Tibial nerve (tissue), 4 donors: ENCODE measurements at regions not wholly inside any gene's neighbourhood (a gene's known extent, or its start where the extent isn't known, plus 50 kb on each side); places are given as distances from the start of the nearest gene placed in this dataset.

Experiments
- DNase-seq, 2 donors: peaks; one replicate each; pipeline ENCODE4 v3.0.0-alpha.2; 2019; ENCODE audit warnings: low spot score in 2 of 2
- H3K27ac ChIP-seq, 4 donors: fragments of 200-600 bp; sonication (generic) in 3 of 4; one replicate each; pipeline ENCODE4 v1.5.1; 2017 to 2019; ENCODE audit warnings: mild to moderate bottlenecking in 1 of 4
- H3K27me3 ChIP-seq, 2 donors: fragments of 200-600 bp; sonication (generic) in 1 of 2; one replicate each; pipeline versions ENCODE4 v1.5.1 to v1.6.0; 2017 to 2019
- H3K36me3 ChIP-seq, 3 donors: fragments of 200-600 bp; sonication (generic); one replicate each; pipeline ENCODE4 v1.5.1; 2018 to 2019
- H3K4me1 ChIP-seq, 4 donors: fragments of 200-600 bp; sonication (generic) in 3 of 4; one replicate each; pipeline ENCODE4 v1.5.1; 2017 to 2019
- H3K4me3 ChIP-seq, 4 donors: fragments of 200-600 bp; sonication (generic) in 3 of 4; one replicate each; pipeline ENCODE4 v1.5.1; 2017 to 2019; ENCODE audit warnings: mild to moderate bottlenecking in 1 of 4, moderate library complexity in 1 of 4
- H3K9me3 ChIP-seq, 4 donors: fragments of 200-600 bp; sonication (generic) in 3 of 4; one replicate each; pipeline ENCODE4 v1.5.1; 2017 to 2019
- EP300 ChIP-seq, 2 donors: sonication (generic); formaldehyde crosslinking; IDR thresholded peaks; one replicate each; pipeline ENCODE4 v1.6.1; 2017; ENCODE audit warnings: antibody characterized with exemption in 2 of 2, mild to moderate bottlenecking in 1 of 2
- POLR2A ChIP-seq, 2 donors: fragments of 450-650 bp; IDR thresholded peaks; one replicate each; pipeline ENCODE4 v1.6.1; 2017; ENCODE audit warnings: antibody characterized with exemption in 2 of 2, mild to moderate bottlenecking in 2 of 2, moderate library complexity in 2 of 2
- WGBS, 2 donors: methylation state at CpG; one replicate each; pipeline ENCODE4 v1.1.5; 2018; 5-methylcytosine and 5-hydroxymethylcytosine counted together
- TF ChIP-seq, protein P1 (sequence below), 5 experiments: fragments of 200-600 bp in 3 of 5; fragments of 450-650 bp in 2 of 5; sonication (generic) in 3 of 5; IDR thresholded peaks; one replicate each; pipeline ENCODE4 v1.5.1; 2016 to 2019; ENCODE audit warnings: antibody characterized with exemption in 5 of 5, mild to moderate bottlenecking in 3 of 5, moderate library complexity in 2 of 5

DNA sequence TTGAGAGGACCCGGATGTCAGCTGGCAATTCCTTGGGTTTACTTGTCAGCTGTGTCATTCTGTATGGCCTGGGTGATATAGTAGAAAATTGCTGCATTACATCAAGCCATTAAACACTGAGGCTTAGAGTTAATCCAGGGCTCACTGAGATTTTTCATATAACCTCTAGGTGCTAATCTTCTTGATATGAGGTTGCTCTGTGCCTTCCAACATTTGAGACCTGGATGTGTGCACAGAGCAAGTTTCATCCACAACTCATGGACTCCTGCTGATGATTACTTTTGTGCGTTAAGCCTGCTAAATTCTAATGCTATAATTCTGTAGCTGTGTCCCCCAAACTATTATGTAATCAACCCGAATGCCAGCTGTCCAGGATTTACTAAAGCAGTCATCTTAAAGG lies 178.4 kb upstream of the CDH20 start:
- H3K9me3 ChIP-seq, result no peaks in the 10 kb centered on the region
- no peaks in the 10 kb centered on the region for H3K4me1 ChIP-seq
- no peaks in the 10 kb centered on the region for H3K36me3 ChIP-seq
- no peak overlapping the region for H3K27ac ChIP-seq
- no peak for DNase-seq
- no peaks in the 10 kb centered on the region for H3K27me3 ChIP-seq
- H3K4me3 ChIP-seq, result no peak overlapping the region
- WGBS, 2 donors, result 74 to 78% methylated on average over 3 of the region's 3 CpGs
- TF ChIP-seq EP300 (IDR thresholded peaks at IDR 0.05) (no peak), POLR2A (IDR thresholded peaks at IDR 0.05) (no peak)
- TF ChIP-seq, protein P1, sequence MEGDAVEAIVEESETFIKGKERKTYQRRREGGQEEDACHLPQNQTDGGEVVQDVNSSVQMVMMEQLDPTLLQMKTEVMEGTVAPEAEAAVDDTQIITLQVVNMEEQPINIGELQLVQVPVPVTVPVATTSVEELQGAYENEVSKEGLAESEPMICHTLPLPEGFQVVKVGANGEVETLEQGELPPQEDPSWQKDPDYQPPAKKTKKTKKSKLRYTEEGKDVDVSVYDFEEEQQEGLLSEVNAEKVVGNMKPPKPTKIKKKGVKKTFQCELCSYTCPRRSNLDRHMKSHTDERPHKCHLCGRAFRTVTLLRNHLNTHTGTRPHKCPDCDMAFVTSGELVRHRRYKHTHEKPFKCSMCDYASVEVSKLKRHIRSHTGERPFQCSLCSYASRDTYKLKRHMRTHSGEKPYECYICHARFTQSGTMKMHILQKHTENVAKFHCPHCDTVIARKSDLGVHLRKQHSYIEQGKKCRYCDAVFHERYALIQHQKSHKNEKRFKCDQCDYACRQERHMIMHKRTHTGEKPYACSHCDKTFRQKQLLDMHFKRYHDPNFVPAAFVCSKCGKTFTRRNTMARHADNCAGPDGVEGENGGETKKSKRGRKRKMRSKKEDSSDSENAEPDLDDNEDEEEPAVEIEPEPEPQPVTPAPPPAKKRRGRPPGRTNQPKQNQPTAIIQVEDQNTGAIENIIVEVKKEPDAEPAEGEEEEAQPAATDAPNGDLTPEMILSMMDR (IDR thresholded peaks at IDR 0.05), result no peak

DNA sequence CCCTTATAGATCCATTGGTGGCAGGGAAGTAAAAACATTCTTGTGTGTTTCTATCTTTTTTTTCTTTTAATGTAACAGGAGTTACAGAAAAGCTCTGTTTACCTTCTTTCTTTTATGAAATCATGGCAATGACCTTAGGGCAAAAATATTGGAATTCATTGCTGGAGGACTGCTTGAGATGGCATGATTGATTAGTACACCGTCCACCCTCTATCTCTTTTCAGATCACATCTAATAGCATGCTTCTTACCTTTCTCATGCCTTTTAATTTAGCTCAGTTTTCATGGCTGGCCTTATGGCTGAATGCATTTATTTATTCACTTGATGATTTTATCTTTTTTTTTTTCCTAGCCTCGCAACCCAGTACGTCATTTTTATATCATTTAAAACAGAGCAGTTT lies 177.6 kb upstream of the CDH20 start:
- Histone ChIP-seq H3K27ac (no peak overlapping the region), H3K9me3 (no peaks in the 10 kb centered on the region), H3K36me3 (no peaks in the 10 kb centered on the region), H3K4me3 (no peak overlapping the region), H3K27me3 (no peaks in the 10 kb centered on the region), H3K4me1 (no peaks in the 10 kb centered on the region)
- TF ChIP-seq POLR2A (IDR thresholded peaks at IDR 0.05) (no peak), EP300 (IDR thresholded peaks at IDR 0.05) (no peak)
- TF ChIP-seq, protein P1 (IDR thresholded peaks at IDR 0.05), result no peak
- WGBS, 2 donors, result 77 to 78% methylated on average over 3 of the region's 3 CpGs
- DNase-seq, result no peak

DNA sequence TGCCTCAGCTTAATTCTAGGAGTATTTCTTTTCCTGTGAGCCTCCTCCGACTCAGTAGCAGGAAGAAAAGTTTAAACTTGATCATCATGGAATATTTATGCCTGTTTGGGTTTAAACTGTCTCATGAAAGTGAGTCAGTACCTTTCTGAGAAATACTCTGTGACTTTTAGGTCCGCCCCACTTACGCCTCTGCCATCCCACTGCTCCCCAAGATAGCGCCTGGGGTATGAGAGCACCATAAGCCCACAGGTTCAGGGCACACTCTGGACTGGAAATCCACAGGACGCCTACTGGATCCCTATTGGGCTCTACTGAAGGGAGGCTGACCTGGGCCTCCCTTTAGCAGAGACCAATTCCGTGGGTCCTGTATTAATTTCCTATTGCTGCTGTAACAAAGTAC lies 175.8 kb upstream of the CDH20 start:
- Histone ChIP-seq H3K4me1 (no peaks in the 10 kb centered on the region), H3K4me3 (no peak overlapping the region), H3K36me3 (no peaks in the 10 kb centered on the region), H3K27me3 (no peaks in the 10 kb centered on the region), H3K27ac (no peak overlapping the region), H3K9me3 (no peaks in the 10 kb centered on the region)
- TF ChIP-seq, protein P1 (IDR thresholded peaks at IDR 0.05), result no peak
- TF ChIP-seq POLR2A (IDR thresholded peaks at IDR 0.05), result no peak
- no peak for TF ChIP-seq EP300 (IDR thresholded peaks at IDR 0.05)
- DNase-seq, result no peak
- 89 to 93% methylated on average over 6 of the region's 6 CpGs for WGBS, 2 donors

DNA sequence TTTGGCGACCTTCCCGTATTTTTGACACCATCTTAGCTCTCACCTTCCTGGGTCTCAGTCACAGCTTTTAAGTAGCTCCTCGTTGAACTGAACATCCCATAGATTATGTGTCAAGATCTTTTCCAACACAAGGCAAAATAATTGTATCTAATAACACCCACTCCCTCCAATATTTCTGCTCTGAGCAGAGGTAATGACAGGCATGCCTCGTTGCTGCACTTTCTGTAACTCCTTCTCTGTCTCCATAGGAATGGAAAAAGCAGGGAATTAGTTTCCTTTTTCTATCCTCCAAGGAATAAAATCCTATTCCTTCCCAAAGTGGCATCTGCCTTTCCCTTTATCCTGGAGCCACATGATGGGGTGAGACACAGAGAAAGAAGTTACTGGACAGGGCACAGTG lies 174.0 kb upstream of the CDH20 start:
- no peak for DNase-seq
- TF ChIP-seq, protein P1 (IDR thresholded peaks at IDR 0.05), result no peak
- no peak for TF ChIP-seq POLR2A (IDR thresholded peaks at IDR 0.05)
- Histone ChIP-seq H3K27me3 (no peaks in the 10 kb centered on the region), H3K27ac (no peak overlapping the region), H3K9me3 (no peaks in the 10 kb centered on the region), H3K36me3 (no peaks in the 10 kb centered on the region), H3K4me3 (no peak overlapping the region), H3K4me1 (no peaks in the 10 kb centered on the region)
- WGBS, 2 donors, result 75 to 80% methylated on average over 4 of the region's 4 CpGs

DNA sequence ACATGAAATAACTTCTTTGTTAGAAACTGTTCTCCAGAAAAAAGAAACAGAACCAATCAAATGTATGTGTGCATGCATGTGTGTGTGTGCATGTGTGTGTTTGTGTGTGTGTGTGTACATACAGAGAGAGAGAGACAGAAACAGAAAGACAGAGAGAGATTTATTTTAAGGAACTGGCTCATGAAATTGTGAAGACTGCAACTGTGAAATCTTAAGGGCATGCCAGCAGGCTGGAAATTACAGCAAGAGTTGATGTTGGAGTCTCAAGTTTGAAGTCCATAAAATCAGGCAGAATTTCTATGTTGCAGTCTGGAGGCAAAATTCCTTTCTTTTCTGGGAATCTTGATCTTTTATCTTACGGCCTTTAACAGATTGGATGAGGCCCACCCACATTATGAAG lies 168.9 kb upstream of the CDH20 start:
- Histone ChIP-seq H3K27me3 (no peaks in the 10 kb centered on the region), H3K9me3 (no peaks in the 10 kb centered on the region), H3K4me3 (no peak overlapping the region), H3K4me1 (no peaks in the 10 kb centered on the region), H3K27ac (no peak overlapping the region), H3K36me3 (no peaks in the 10 kb centered on the region)
- WGBS, 2 donors, result 64 to 71% methylated on average over 1 of the region's 1 CpG
- no peak for DNase-seq
- no peak for TF ChIP-seq POLR2A (IDR thresholded peaks at IDR 0.05)
- no peak for TF ChIP-seq EP300 (IDR thresholded peaks at IDR 0.05)
- TF ChIP-seq, protein P1 (IDR thresholded peaks at IDR 0.05), result no peak
